IMR-90 (cell line): ENCODE measurements at regions not wholly inside any gene's neighbourhood (a gene's known extent, or its start where the extent isn't known, plus 50 kb on each side); places are given as distances from the start of the nearest gene placed in this dataset.

Experiments
- ATAC-seq: fragments of 200-7000 bp; cut with Tn5 transposase; 2 replicates; pipeline ENCODE4 v1.9.1; 2020; ENCODE audit warnings: low read depth, mild to moderate bottlenecking, moderate library complexity
- BruUV-seq: library from RNA; stranded (reverse); fragments of 400-500 nt; replicated peaks from 2 replicates; lab custom pipeline; 2021; lab: Mats Ljungman, UMichigan
- CTCF ChIA-PET: fragments of 300-600 bp; formaldehyde crosslinking; extraction: SDS; loops from one replicate; lab custom pipeline; 2021; ENCODE audit warnings: antibody characterized with exemption; lab: Yijun Ruan, JAX
- POLR2A ChIA-PET: fragments of 300-600 bp; sonication (Branson Sonifier 250); formaldehyde crosslinking; loops from one replicate; lab custom pipeline; 2022; ENCODE audit warnings: antibody characterized with exemption; ENCODE audit not compliant: unreplicated experiment; lab: Charles Lee
- DNase-seq: peaks from one replicate; pipeline ENCODE4 v3.0.0; 2013
- H2AFZ ChIP-seq: replicated peaks from 2 replicates; pipeline ENCODE3; 2013; ENCODE audit warnings: low read length, mild to moderate bottlenecking; ENCODE audit not compliant: poor library complexity
- H2AK5ac ChIP-seq: 2 replicates; pipeline ENCODE4 v1.6.1; 2013; ENCODE audit warnings: low read depth, low read length, inconsistent platforms
- H2AK9ac ChIP-seq: replicated peaks from 2 replicates; pipeline ENCODE3; 2013; ENCODE audit warnings: mild to moderate bottlenecking, low read depth, low read length, moderate library complexity; ENCODE audit not compliant: poor library complexity
- H2BK120ac ChIP-seq: 2 replicates; pipeline ENCODE4 v1.6.1; 2013; ENCODE audit warnings: low read depth, low read length, inconsistent platforms
- H2BK15ac ChIP-seq: 3 replicates; pipeline ENCODE4 v1.6.1; 2013; ENCODE audit warnings: low read depth, low read length, inconsistent platforms
- H2BK20ac ChIP-seq: 2 replicates; pipeline ENCODE4 v1.6.1; 2013; ENCODE audit warnings: low read depth, mild to moderate bottlenecking, inconsistent platforms, low read length, moderate library complexity
- H2BK5ac ChIP-seq: 2 replicates; pipeline ENCODE4 v1.6.1; 2013; ENCODE audit warnings: mild to moderate bottlenecking, low read depth, low read length, inconsistent platforms; ENCODE audit not compliant: poor library complexity, severe bottlenecking
- H3K14ac ChIP-seq: replicated peaks from 2 replicates; pipeline ENCODE4 v1.6.1; 2013; ENCODE audit warnings: low read depth, low read length, inconsistent platforms
- H3K18ac ChIP-seq: 2 replicates; pipeline ENCODE4 v1.6.1; 2013; ENCODE audit warnings: low read depth, low read length, control low read depth
- H3K23ac ChIP-seq: 2 replicates; pipeline ENCODE4 v1.6.1; 2013; ENCODE audit warnings: low read depth, low read length, inconsistent platforms
- H3K27ac ChIP-seq: 2 replicates; pipeline ENCODE4 v1.5.1; 2013; ENCODE audit warnings: mild to moderate bottlenecking, control low read depth, low read length; ENCODE audit not compliant: insufficient read depth
- H3K27me3 ChIP-seq: 2 replicates; pipeline ENCODE4 v1.6.1; 2013; ENCODE audit warnings: low read length; ENCODE audit not compliant: control insufficient read depth, insufficient read depth
- H3K36me3 ChIP-seq: 2 replicates; pipeline ENCODE4 v1.6.1; 2013; ENCODE audit warnings: low read length, mixed read lengths; ENCODE audit not compliant: control insufficient read depth, insufficient read depth
- H3K4ac ChIP-seq: 2 replicates; pipeline ENCODE4 v1.6.1; 2013; ENCODE audit warnings: low read depth, low read length, inconsistent platforms
- H3K4me1 ChIP-seq: 2 replicates; pipeline ENCODE4 v1.6.1; 2013; ENCODE audit warnings: low read length, mixed read lengths; ENCODE audit not compliant: control insufficient read depth, insufficient read depth
- H3K4me2 ChIP-seq: 2 replicates; pipeline ENCODE4 v1.6.1; 2013; ENCODE audit warnings: low read depth, mild to moderate bottlenecking, control low read depth, low read length, moderate library complexity
- H3K4me3 ChIP-seq: 2 replicates; pipeline ENCODE4 v1.5.1; 2013; ENCODE audit warnings: low read depth, mild to moderate bottlenecking, control low read depth, low read length, moderate library complexity; ENCODE audit not compliant: insufficient read depth
- H3K56ac ChIP-seq: 2 replicates; pipeline ENCODE4 v1.6.1; 2013; ENCODE audit warnings: low read length, inconsistent platforms; ENCODE audit not compliant: insufficient read depth; ENCODE audit errors: extremely low read depth
- H3K79me1 ChIP-seq, 2 experiments: 2 replicates each; pipeline ENCODE4 v1.6.1; 2013; ENCODE audit warnings: low read length in 2 of 2, inconsistent platforms in 1 of 2, low read depth in 1 of 2
- H3K9ac ChIP-seq: 2 replicates; pipeline ENCODE4 v1.6.1; 2013; ENCODE audit warnings: low read depth, low read length, control low read depth
- H3K9me1 ChIP-seq: 2 replicates; pipeline ENCODE4 v1.6.1; 2013; ENCODE audit warnings: low read length, inconsistent platforms; ENCODE audit not compliant: insufficient read depth
- H3K9me3 ChIP-seq: 2 replicates; pipeline ENCODE4 v1.6.1; 2013; ENCODE audit warnings: low read length; ENCODE audit not compliant: control insufficient read depth, insufficient read depth
- H4K20me1 ChIP-seq: 2 replicates; pipeline ENCODE4 v1.6.1; 2013; ENCODE audit warnings: low read length, inconsistent platforms; ENCODE audit not compliant: insufficient read depth
- H4K5ac ChIP-seq: 2 replicates; pipeline ENCODE4 v1.6.1; 2013; ENCODE audit warnings: mild to moderate bottlenecking, low read depth, low read length, control low read depth
- H4K8ac ChIP-seq, 2 experiments: 2 replicates each; pipeline ENCODE4 v1.6.1; 2013; ENCODE audit warnings: low read depth in 2 of 2, low read length in 2 of 2, control low read depth in 1 of 2, inconsistent platforms in 1 of 2
- H4K91ac ChIP-seq: 2 replicates; pipeline ENCODE4 v1.6.1; 2013; ENCODE audit warnings: low read depth, low read length, inconsistent platforms; ENCODE audit not compliant: insufficient read depth
- BHLHE40 ChIP-seq: fragments of 150-350 bp; IDR thresholded peaks from 2 replicates; pipeline ENCODE4 v1.6.1; 2016; ENCODE audit warnings: mild to moderate bottlenecking, low read depth, low read length
- CEBPB ChIP-seq: IDR thresholded peaks from 2 replicates; pipeline ENCODE4 v1.6.1; 2012; ENCODE audit warnings: low read depth, low read length, improper control_type of control experiment
- CHD1 ChIP-seq: IDR thresholded peaks from 2 replicates; pipeline ENCODE4 v1.6.1; 2012; ENCODE audit warnings: low read depth, low read length, improper control_type of control experiment
- CTCF ChIP-seq: conservative IDR thresholded peaks from 2 replicates; pipeline ENCODE4 v1.5.1; 2012; ENCODE audit warnings: mild to moderate bottlenecking, low read depth, low read length, improper control_type of control experiment
- FOS ChIP-seq: fragments of 150-350 bp; IDR thresholded peaks from 2 replicates; pipeline ENCODE4 v1.6.1; 2016; ENCODE audit warnings: low read depth, low read length
- MAFK ChIP-seq: IDR thresholded peaks from 2 replicates; pipeline ENCODE4 v1.6.1; 2012; ENCODE audit warnings: low read depth, low read length, improper control_type of control experiment
- MXI1 ChIP-seq: IDR thresholded peaks from 2 replicates; pipeline ENCODE4 v1.6.1; 2012; ENCODE audit warnings: low read depth, mild to moderate bottlenecking, low read length, moderate library complexity, borderline replicate concordance
- POLR2A ChIP-seq: IDR thresholded peaks from 2 replicates; pipeline ENCODE4 v1.6.1; 2012; ENCODE audit warnings: mild to moderate bottlenecking, low read depth, low read length
- RAD21 ChIP-seq: IDR thresholded peaks from 2 replicates; pipeline ENCODE4 v1.6.1; 2012; ENCODE audit warnings: low read length, improper control_type of control experiment
- RCOR1 ChIP-seq: IDR thresholded peaks from 2 replicates; pipeline ENCODE4 v1.6.1; 2012; ENCODE audit warnings: mild to moderate bottlenecking, low read length, improper control_type of control experiment; ENCODE audit not compliant: insufficient replicate concordance
- RFX5 ChIP-seq: IDR thresholded peaks from 2 replicates; pipeline ENCODE4 v1.8.0; 2012; ENCODE audit warnings: low read depth, mild to moderate bottlenecking, low read length, moderate library complexity
- SMC3 ChIP-seq: fragments of 150-350 bp; IDR thresholded peaks from 2 replicates; pipeline ENCODE4 v1.6.1; 2016; ENCODE audit warnings: low read depth, mild to moderate bottlenecking, antibody characterized with exemption, low read length, moderate library complexity
- WGBS, 2 experiments: methylation state at CpG; one replicate each; pipeline versions ENCODE4 v1.1.5 to v1.1.7; 2013; ENCODE audit warnings: missing lambda C conversion rate in 2 of 2; ENCODE audit not compliant: insufficient read length in 1 of 2; ENCODE audit errors: extremely low coverage in 2 of 2; 5-methylcytosine and 5-hydroxymethylcytosine counted together
- dilution Hi-C: fragments of 300-500 bp; cut with HindIII; formaldehyde crosslinking; loops from one replicate; pipeline ENCODE4 v1.14.3; 2018; ENCODE audit warnings: low sequenced_read_pairs; ENCODE audit not compliant: unreplicated experiment
- in situ Hi-C: fragments of 300-500 bp; cut with MboI; formaldehyde crosslinking; loops from 3 replicates; pipeline ENCODE4 v1.14.3; 2019; ENCODE audit warnings: low sequenced_read_pairs, inconsistent platforms, mixed read lengths
- intact Hi-C: fragments of 100-400 bp; cut with micrococcal nuclease; formaldehyde crosslinking; loops from 2 replicates; pipeline ENCODE4 v1.10.0; 2022

GRCh38 chr1:244301595-244302130, 150.0 kb downstream of the ADSS2 start:
- no peak overlapping the region for H3K9ac ChIP-seq
- H2BK5ac ChIP-seq: no peak overlapping the region
- DNase-seq: no peak
- no peak overlapping the region for H2AK9ac ChIP-seq
- H3K79me1 ChIP-seq: no peaks in the 10 kb centered on the region
- 75% methylated on average over 1 of the region's 5 CpGs; no CpG with 5 or more reads in 1 of the 2 experiments for WGBS, 2 experiments
- TF ChIP-seq CTCF (no peak), RAD21 (no peak), MXI1 (no peak), RCOR1 (no peak), FOS (no peak), CHD1 (no peak), RFX5 (no peak), BHLHE40 (no peak), MAFK (no peak), CEBPB (no peak), SMC3 (no peak), POLR2A (no peak)
- H3K4ac ChIP-seq: no peak overlapping the region
- POLR2A ChIA-PET: no interaction called here
- no peak overlapping the region for H3K27ac ChIP-seq
- H2AFZ ChIP-seq: no peak overlapping the region
- ATAC-seq: no peak
- no peak overlapping the region for H3K14ac ChIP-seq
- no peak overlapping the region for H3K4me3 ChIP-seq
- no peak overlapping the region for H2BK120ac ChIP-seq
- CTCF ChIA-PET: no interaction called here
- no peak overlapping the region for H4K5ac ChIP-seq
- H3K27me3 ChIP-seq: no peaks in the 10 kb centered on the region
- H3K56ac ChIP-seq: no peak overlapping the region
- H3K18ac ChIP-seq: no peak overlapping the region
- no peak overlapping the region for H3K23ac ChIP-seq
- H2AK5ac ChIP-seq: no peak overlapping the region
- H3K9me3 ChIP-seq: no peaks in the 10 kb centered on the region
- H2BK15ac ChIP-seq: no peak overlapping the region
- no peaks in the 10 kb centered on the region for H4K20me1 ChIP-seq
- H3K36me3 ChIP-seq: no peaks in the 10 kb centered on the region
- H3K4me1 ChIP-seq: no peaks in the 10 kb centered on the region
- H4K91ac ChIP-seq: no peak overlapping the region
- in situ Hi-C loops (no loop called here), dilution Hi-C loops (no loop called here), intact Hi-C loops (no loop called here)
- H3K9me1 ChIP-seq: peaks cover 3% of the 10 kb centered on the region; the same call in 1 of the 2 replicates
- no TSS peak for BruUV-seq
- H4K8ac ChIP-seq: no peak overlapping the region
- no peak overlapping the region for H3K4me2 ChIP-seq
- H2BK20ac ChIP-seq: no peak overlapping the region
